ENCODE measurements at regions not wholly inside any gene's neighbourhood (a gene's known extent, or its start where the extent isn't known, plus 50 kb on each side); places are given as distances from the start of the nearest gene placed in this dataset.
A peak's percentile ranks its signal among the peaks of the same experiment; 100 is the strongest.

GRCh38 chr7:92955081-92955480 is 118.7 kb upstream of the CDK6 start:
- Histone ChIP-seq H3K27ac (ENCODE audit: extremely low read depth, low read depth, low read length) (no peak overlapping the region), H3K36me3 (ENCODE audit: control insufficient read depth in 2 of 2, insufficient read depth in 1 of 2, low read length in 2 of 2) (no peaks in the 10 kb centered on the region), H3K9me3 (ENCODE audit: control insufficient read depth, insufficient read depth, low read depth, low read length) (no peaks in the 10 kb centered on the region; the same call in 1 of the 2 replicates), H3K4me1 (ENCODE audit: control insufficient read depth, insufficient read depth, low read length) (no peaks in the 10 kb centered on the region), H3K4me3 (ENCODE audit: low read depth, low read length) (no peak overlapping the region)
- ChIA-PET POLR2A (no interaction called here), CTCF (interaction anchor here (1.0 kb wide), 1 partner anchor 11 kb away, joined by 5 read pairs; no protein-coding TSS in a partner anchor)
- peak; percentile 27; the same call in 1 of the 2 replicates for TF ChIP-seq FEZF1 (tag by site-specific recombination; IDR thresholded peaks at IDR 0.05)
- TF ChIP-seq PRDM6 (tag by site-specific recombination; IDR thresholded peaks at IDR 0.05) = peak; percentile 53
- TF ChIP-seq ZNF488 (tag by site-specific recombination; IDR thresholded peaks at IDR 0.05) = no peak
- peak; percentile 36; the same call in 1 of the 2 replicates for TF ChIP-seq HOXD13 (CRISPR knock-in tag; IDR thresholded peaks at IDR 0.05; ENCODE audit: borderline replicate concordance)

- ChIA-PET CTCF (interaction anchor here (0.7 kb wide), 1 partner anchor 10 kb away, joined by 3 read pairs; no protein-coding TSS in a partner anchor), POLR2A (no interaction called here)
- no peak overlapping the region for H3K27ac ChIP-seq (ENCODE audit: extremely low read depth, low read depth, low read length)
- no peaks in the 10 kb centered on the region for H3K36me3 ChIP-seq (ENCODE audit: control insufficient read depth in 2 of 2, insufficient read depth in 1 of 2, low read length in 2 of 2)
- H3K9me3 ChIP-seq (ENCODE audit: control insufficient read depth, insufficient read depth, low read depth, low read length) = no peaks in the 10 kb centered on the region; the same call in 1 of the 2 replicates
- H3K4me3 ChIP-seq (ENCODE audit: low read depth, low read length) = no peak overlapping the region
- H3K4me1 ChIP-seq (ENCODE audit: control insufficient read depth, insufficient read depth, low read length) = no peaks in the 10 kb centered on the region
- TF ChIP-seq ZNF133 (tag by site-specific recombination; IDR thresholded peaks at IDR 0.05) (no peak), ZFP37 (tag by site-specific recombination; IDR thresholded peaks at IDR 0.05) (no peak), ZNF280D (tag by site-specific recombination; IDR thresholded peaks at IDR 0.05) (no peak), REST (tag by site-specific recombination; IDR thresholded peaks at IDR 0.05) (no peak), ZEB2 (tag by site-specific recombination; IDR thresholded peaks at IDR 0.05) (no peak), ZSCAN5A (tag by site-specific recombination; IDR thresholded peaks at IDR 0.05) (no peak), ZNF449 (tag by site-specific recombination; IDR thresholded peaks at IDR 0.05) (no peak), INSM2 (tag by site-specific recombination; IDR thresholded peaks at IDR 0.05) (no peak), ZNF513 (tag by site-specific recombination; IDR thresholded peaks at IDR 0.05) (no peak), ZNF37A (tag by site-specific recombination; IDR thresholded peaks at IDR 0.05) (no peak), ZNF837 (tag by site-specific recombination; IDR thresholded peaks at IDR 0.05) (no peak), ZNF248 (tag by site-specific recombination; IDR thresholded peaks at IDR 0.05) (no peak)
These were observed 117.3 kb upstream of the CDK6 start for GRCh38 chr7:92953657-92954056.
